ENCODE measurements at regions not wholly inside any gene's neighbourhood (a gene's known extent, or its start where the extent isn't known, plus 50 kb on each side); places are given as distances from the start of the nearest gene placed in this dataset.

- Histone ChIP-seq H3K4me3 (no peak overlapping the region), H3K9me3 (no peaks in the 10 kb centered on the region), H3K27me3 (no peaks in the 10 kb centered on the region), H3K4me1 (no peaks in the 10 kb centered on the region), H3K36me3 (no peaks in the 10 kb centered on the region), H3K27ac (no peak overlapping the region)
- ATAC-seq, result no peak
- intact Hi-C loops (cut with DNase I), result no loop called here
- no peak for DNase-seq
- TF ChIP-seq, protein P1, sequence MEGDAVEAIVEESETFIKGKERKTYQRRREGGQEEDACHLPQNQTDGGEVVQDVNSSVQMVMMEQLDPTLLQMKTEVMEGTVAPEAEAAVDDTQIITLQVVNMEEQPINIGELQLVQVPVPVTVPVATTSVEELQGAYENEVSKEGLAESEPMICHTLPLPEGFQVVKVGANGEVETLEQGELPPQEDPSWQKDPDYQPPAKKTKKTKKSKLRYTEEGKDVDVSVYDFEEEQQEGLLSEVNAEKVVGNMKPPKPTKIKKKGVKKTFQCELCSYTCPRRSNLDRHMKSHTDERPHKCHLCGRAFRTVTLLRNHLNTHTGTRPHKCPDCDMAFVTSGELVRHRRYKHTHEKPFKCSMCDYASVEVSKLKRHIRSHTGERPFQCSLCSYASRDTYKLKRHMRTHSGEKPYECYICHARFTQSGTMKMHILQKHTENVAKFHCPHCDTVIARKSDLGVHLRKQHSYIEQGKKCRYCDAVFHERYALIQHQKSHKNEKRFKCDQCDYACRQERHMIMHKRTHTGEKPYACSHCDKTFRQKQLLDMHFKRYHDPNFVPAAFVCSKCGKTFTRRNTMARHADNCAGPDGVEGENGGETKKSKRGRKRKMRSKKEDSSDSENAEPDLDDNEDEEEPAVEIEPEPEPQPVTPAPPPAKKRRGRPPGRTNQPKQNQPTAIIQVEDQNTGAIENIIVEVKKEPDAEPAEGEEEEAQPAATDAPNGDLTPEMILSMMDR (IDR thresholded peaks at IDR 0.05), result no peak
These were observed 657.1 kb upstream of the SOX11 start for GRCh38 chr2:5035057-5035488.

GRCh38 chr2:5036256-5036655 is 655.9 kb upstream of the SOX11 start:
- Histone ChIP-seq H3K4me1 (no peaks in the 10 kb centered on the region), H3K4me3 (no peak overlapping the region), H3K36me3 (no peaks in the 10 kb centered on the region), H3K27ac (no peak overlapping the region), H3K27me3 (no peaks in the 10 kb centered on the region), H3K9me3 (no peaks in the 10 kb centered on the region)
- ATAC-seq, result no peak
- TF ChIP-seq, protein P1 (IDR thresholded peaks at IDR 0.05), result no peak
- no peak for DNase-seq
- intact Hi-C loops (cut with DNase I), result no loop called here

DNA sequence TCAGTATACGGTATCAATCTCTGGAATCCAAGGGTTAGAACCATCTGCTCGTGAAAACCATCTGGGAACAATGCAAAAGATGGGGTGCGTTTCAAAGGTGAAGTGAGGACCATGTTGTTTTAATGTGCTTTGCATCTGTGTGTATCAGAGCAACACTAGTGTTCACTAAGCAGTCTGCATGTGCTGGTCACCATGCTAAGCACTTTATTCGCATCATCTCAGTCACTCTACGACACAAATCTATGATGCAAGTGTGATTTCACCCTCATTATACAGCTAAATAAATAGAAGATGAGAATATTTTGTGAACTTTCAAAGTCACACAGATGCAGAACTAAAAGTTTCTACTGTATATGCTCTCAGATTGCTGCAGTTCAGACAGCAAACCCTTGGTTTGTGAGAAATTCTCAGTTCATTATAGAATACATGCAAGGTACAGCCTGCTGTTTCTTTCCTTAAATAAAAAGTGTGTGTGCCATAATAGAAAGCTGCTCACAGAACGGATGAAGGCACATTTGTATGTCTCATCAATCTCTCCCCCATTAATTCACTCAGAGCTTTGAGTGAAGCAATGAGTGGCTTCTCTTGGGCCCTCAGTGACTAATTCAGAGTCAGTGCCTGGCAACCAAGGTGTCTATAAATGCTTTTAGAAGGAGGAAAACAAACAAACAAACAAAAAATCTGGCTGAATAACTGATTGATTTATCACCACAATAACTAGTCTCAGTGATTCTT is 652.8 kb upstream of the SOX11 start:
- no peaks in the 10 kb centered on the region for H3K27me3 ChIP-seq
- no peak overlapping the region for H3K4me3 ChIP-seq
- no peak for ATAC-seq
- intact Hi-C loops (cut with DNase I), result no loop called here
- H3K36me3 ChIP-seq, result no peaks in the 10 kb centered on the region
- no peak overlapping the region for H3K27ac ChIP-seq
- DNase-seq, result no peak
- no peaks in the 10 kb centered on the region for H3K9me3 ChIP-seq
- TF ChIP-seq, protein P1 (IDR thresholded peaks at IDR 0.05), result no peak
- H3K4me1 ChIP-seq, result no peaks in the 10 kb centered on the region

DNA sequence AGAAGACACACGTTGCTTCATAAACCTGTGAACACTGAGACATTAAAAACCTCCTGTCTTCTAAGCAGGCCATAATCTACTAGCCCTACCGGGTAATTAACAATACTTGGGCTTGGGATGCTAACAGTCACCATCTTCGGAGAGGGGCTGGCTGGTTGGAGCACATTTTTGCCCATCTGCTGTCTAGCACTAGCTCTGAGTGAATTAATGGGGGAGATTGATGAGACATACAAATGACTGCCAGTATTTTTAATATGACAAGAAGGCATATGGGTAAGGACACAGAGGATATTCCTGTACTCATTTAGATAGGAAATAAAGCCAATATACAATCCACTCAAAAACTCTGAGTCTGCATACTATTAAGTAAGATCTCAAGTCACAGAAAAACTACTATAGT is 651.6 kb upstream of the SOX11 start:
- H3K4me1 ChIP-seq, result no peaks in the 10 kb centered on the region
- no peak for ATAC-seq
- H3K9me3 ChIP-seq, result no peaks in the 10 kb centered on the region
- intact Hi-C loops (cut with DNase I), result no loop called here
- no peaks in the 10 kb centered on the region for H3K36me3 ChIP-seq
- H3K27me3 ChIP-seq, result no peaks in the 10 kb centered on the region
- DNase-seq, result no peak
- TF ChIP-seq, protein P1 (IDR thresholded peaks at IDR 0.05), result no peak
- no peak overlapping the region for H3K4me3 ChIP-seq
- H3K27ac ChIP-seq, result no peak overlapping the region

DNA sequence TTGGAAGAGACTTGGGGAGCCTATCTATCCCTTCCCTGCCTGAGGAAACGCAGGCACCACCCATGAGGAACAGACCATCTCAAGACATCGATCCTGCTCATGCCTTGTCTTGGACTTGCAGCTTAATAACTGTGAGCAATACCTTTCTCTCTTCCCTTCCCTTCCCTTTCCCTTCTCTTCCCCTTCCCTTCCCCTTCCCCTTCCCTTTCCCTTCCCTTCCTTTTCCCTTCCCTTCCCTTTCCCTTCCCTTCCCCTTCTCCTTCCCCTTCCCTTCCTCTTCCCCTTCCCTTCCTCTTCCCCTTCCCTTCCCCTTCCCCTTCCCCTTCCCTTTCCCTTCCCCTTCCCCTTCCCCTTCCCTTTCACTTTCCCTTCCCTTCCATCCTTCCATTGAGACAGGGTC is 650.7 kb upstream of the SOX11 start:
- Histone ChIP-seq H3K9me3 (no peaks in the 10 kb centered on the region), H3K27me3 (no peaks in the 10 kb centered on the region), H3K36me3 (no peaks in the 10 kb centered on the region), H3K4me3 (no peak overlapping the region), H3K4me1 (no peaks in the 10 kb centered on the region), H3K27ac (no peak overlapping the region)
- intact Hi-C loops (cut with DNase I), result no loop called here
- ATAC-seq, result no peak
- TF ChIP-seq, protein P1 (IDR thresholded peaks at IDR 0.05), result no peak
- DNase-seq, result no peak

Measured in upper lobe of right lung (tissue), 1 donor.